NOMO-1 (cell line): ENCODE measurements at regions not wholly inside any gene's neighbourhood (a gene's known extent, or its start where the extent isn't known, plus 50 kb on each side); places are given as distances from the start of the nearest gene placed in this dataset.

Experiments used
- DNase-seq, 2 experiments: peaks; one replicate each; lab custom pipeline; 2025; ENCODE audit not compliant: unreplicated experiment in 2 of 2; lab: John Stamatoyannopoulos, UW

DNA sequence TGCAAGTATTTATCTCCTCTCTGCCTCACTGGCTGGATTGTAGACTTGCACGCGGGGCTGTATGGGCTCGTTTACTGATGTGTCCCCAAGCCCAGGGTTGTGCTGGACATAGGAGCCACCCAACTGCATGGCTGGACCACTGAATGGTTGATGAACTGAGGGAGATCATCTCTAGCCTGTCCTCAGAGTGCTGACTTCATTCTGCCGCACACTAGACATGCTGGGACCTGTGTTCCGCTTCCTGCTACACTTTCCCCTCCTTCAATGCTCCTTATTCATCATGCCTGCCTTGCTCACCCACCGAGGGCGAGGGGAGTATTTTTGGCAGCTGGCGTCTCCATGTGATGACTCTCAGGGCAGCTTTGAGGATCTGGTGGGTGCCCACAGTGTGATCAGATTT lies 440.2 kb downstream of the GLRX3 start:
- no peak for DNase-seq

DNA sequence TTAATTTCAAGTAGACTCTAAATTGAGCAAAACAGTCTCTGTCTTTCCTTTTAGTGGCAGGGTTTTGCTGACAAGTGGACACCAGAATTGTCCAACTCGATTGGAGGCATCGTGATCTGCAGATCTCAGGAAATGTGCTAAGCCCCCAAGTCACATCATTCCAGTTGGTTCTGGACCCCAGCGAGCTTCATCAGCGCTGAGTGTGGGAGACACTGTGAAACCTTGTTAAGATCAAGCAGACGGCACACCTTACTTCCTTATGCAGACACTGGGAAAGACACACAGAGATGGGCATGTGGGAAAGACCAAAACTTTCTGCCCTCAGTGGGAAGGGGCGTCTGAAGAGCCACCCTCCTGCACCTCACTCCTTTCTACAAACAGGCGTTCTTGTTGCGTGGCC lies 440.8 kb downstream of the GLRX3 start:
- DNase-seq, result no peak

DNA sequence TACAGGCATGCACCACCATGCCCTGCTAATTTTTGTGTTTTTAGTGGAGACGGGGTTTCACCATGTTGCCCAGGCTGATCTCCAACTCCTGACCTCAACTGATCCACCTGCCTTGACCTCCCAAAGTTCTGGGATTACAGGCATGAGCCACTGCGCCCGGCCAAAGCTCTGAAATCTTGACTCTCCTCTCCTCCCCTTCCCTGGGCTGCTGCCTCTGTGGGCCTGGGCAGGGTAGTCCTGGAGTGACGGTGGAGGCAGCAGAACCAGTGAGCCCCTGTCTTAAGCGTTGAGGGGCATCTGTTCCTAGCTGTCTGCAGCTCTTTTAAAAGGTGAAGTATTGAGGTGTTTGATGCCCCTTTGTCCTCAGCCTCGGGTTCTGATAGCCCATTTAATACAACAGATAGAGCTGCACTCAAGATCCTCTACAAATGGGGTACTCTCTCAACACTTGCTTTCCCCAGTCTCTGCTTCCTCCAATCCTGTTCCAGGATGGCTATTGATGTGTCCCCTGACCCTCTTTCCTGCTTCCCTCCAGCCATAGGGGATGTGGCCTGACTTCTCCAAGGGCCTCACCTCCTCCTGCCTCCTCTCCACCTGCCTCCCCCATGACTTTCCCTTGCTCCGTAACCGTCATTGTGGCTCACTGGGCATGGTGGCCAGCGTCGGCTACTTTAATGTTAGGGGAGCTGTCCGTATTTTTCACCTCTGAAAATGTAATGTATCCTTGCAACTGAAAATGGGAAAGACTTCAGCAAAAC lies 442.5 kb downstream of the GLRX3 start:
- no peak for DNase-seq

DNA sequence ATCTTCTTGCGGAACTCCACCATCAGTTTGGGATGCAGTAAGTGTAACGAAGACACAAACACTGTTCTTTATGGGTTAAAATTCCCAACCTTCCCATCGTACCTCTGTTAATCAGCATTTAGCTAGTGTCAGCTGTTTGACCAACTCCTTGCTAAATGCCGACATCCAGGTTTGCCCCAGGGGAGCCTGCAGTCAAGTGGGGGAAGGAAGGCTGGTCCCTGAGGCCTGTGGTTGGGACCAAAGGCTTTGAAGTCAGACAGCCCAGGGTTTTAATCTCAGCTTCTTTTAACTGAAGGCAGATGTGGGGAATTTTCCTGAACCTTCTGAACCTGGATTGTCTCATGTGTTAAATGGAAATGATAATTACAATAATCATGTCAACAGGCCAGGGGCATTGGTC lies 443.7 kb downstream of the GLRX3 start:
- DNase-seq, result no peak

DNA sequence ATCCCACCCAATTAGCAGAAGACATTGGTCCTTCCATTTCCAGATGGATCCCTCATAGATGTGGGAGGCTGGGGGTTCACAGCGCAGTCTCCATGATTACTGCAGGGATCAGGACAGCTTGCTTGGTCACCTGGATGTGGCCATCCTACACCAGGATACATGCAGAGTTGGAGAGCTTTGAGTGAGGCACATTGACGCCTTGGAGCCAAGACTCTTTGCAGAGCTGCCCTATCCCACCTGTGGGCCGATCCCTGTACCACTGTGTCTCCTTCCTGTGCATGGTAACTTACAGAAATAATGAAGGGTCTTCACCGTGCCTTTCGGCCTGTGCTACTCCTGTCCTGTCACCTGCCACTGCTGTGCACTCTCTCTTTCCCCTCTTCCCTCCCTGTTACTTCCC lies 444.8 kb downstream of the GLRX3 start:
- DNase-seq, result no peak

DNA sequence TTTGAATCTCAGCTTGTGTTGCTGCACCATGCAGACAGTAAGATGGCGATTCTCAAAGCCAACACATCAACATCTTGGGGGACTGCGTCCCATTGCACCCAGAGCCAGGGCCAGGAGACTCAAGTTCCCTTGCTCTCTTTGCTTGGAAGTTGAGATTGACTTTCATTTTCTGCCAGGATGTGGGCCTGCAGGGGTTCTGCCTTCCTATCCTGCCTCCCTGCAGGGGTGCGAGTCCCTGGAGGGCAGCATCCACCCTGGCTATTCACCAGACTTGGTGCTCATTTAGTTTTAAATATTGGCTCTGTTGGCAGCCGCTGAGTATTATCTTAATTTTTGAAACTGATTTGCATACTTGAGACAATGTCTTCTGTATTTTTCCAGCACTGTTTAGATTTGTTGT lies 451.5 kb downstream of the GLRX3 start:
- no peak for DNase-seq

DNA sequence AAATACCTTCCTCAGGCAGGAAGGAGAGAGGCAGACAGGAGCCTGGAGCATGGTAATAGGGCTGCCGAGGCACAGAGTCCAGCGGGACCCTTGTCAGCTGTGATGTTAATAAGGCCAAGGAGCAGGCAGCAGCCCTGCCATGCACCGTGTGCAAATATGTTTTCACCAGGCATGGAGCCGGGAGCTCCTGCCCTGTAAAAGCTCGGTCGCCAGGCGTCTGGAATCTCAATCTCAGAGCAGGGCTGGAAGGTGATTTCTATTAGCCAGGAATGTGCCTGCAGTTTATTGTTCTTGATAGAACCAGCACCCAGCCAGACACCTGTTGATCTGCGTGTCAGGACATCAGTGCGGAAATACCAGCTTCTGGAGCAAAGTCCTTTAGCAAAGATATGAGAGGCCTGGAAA lies 469.8 kb downstream of the GLRX3 start:
- DNase-seq, result no peak

DNA sequence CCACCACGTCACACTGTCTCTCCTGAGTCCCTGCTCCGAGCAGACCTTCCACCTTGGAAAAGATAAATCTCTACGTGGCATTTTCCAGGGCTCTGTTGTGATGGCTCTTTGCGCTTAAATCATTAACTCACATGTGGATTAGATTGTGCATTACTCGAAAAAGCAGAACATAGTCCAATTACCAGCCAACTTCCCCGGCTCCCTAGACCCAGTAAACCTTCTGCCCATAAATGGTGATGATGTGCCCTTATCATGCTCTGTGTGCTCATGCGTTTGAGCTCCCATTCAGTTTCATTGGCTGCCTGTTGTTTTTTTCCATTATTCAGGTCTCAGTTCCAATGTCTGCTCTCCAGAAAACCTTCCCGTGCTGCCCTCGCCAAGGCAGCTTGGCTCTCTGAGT lies 471.2 kb downstream of the GLRX3 start:
- DNase-seq, result no peak

DNA sequence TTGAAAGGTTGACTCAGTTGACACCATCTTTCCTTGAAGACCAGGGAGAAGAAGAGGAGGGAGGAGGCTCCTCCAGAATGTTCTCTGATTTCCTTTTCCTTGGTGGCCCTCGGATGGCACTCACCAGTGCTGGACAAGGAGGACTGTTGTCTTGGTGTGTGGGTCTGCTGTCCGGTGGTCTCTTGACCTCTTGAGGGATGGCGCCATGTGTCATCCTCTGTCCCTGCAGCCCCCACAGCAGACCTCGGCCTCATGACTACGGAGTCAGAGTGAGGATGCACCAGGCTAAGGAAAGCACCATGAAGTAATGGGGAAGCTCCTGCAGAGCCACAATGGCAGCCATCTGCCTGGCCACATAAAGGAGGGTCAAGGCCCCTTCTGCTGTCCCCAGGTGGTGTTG lies 475.0 kb downstream of the GLRX3 start:
- DNase-seq, result no peak

DNA sequence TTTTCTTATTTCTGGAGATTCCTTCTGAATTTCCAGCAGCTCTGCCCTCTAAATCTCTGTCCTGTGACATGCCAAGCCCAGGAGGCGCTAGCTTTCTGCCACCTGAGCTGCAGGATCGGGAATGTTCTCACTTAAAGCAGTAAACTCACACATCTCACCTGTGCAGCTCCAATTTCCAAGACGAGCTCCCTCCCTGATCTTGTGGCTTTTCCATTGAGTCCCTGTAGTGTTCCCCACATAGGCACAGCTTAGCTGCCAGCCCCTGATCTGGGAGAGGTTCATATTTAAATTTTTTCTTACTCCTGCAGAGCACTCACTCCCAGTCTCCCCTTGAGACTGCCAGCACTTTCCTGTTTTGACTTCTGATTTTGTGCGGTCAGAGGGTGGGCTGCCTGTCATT lies 479.3 kb downstream of the GLRX3 start:
- DNase-seq, result no peak

DNA sequence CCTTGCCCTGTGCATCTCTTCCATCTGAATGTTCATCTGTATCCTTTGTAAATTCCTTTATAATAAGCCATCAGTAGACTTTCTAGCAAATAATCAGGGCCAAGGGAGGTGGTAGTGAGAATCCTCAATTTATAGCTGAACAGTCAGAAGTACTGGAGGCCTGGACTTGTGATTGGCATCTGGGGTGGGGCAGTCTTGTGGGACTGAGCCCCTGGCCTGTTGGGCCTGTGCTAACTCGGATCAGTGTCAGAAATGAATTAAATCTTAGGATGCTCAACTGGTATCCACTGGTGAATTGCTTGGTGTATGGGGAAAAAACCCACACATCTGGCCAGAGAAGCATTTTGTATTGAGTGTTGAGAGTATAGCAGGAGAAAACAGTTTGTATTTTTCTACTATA lies 481.8 kb downstream of the GLRX3 start:
- DNase-seq, result no peak

DNA sequence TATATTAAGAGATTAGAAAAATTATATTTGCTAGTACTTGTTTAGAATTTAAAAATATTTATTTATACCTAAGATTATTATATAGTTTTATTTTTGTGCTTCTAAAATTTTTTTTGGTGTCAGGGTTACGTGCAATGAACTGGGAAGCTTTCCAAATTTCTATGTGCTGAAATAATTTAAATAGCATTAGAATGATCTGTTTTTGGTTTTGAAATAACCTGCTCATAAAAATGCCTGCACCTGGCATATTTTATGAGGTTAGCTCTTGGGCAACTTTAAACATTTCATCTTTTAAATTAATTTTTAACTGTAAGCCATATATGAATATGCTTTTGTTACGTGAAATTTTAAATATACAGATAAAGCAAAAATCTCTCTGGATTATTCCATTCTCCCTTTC lies 482.5 kb downstream of the GLRX3 start:
- DNase-seq, result no peak

DNA sequence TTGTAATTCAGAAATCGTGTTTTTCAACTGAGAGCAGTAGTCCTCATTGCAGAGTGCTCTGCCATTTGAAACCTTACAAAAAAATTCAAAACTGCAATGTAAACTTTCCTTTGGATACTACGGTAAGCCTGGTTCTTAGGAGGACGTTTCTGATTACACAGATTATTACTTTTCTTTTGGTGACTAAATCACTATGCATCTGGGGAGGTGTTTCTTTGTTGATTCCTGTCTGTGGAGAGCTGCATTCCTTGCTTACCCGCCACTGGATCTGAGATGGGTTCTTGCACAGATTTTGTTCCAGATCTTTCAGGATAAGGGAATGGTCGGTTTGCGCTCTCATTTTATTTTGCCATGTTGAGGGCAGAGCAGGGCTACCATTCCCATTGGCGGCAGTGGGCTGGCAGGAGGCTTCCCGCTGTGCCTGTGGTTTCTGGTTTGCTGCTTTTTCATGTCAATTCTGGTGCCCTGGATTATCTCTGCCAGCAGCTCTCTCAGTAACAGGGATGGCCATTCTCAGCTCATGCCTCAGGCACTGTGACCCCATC lies 485.1 kb downstream of the GLRX3 start:
- no peak for DNase-seq

DNA sequence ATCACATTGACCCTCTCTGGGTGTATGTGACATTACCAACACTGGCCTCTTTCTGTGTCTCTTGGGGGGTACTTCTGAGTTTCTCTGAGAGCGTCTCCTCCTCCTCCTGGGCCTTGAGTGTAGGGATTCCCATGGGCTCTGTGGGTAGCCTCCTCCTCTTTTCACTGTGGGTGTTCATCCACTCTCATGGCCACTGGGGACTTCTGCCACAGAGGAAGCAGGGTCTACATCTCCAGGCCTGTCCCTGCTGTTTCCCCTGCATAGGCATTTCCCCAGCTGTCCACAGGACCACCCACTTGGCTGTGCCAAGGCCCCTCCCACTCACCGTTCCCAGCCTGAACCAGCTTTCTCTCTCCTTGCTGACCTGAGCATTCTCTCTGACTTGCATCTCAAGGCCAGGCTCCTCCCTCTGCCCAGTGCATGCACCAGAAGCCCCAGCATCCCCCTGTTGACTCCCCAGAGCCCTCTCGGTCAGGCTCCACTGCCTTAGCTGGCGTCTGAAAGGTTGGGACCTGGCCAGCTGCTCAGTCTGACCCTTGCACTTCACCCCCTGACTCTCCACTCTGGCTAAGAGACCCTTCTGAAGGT lies 487.6 kb downstream of the GLRX3 start:
- no peak for DNase-seq

DNA sequence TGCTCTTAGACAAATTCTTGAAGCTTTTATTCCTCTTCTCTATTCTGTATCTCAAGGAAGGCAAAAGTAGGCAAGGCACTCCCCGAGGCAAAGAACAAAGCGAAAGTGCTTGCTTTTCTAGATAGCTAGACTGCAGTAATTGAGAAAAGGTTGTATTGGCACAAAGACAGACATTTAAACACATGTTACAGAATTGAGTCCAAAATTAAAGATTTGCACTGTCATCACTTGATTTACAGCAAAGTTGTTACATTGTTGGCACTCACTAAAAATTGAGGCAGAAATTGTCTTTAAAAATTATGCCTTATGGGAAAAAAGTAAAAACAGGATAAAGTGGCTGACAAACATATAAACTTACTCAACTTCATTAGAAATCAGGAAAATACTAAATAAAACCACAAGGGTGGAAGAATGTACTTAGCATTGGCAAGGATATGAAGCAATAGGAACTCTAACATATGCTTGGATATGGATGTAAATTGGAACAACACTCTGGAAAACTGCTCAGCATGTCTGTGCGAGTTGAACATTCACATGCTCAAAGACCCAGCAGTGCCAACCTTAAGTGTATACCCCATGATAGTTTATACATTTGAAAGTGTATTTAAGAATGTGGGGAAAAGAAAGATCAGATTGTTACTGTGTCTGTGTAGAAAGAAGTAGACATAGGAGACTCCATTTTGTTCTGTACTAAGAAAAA lies 491.3 kb downstream of the GLRX3 start:
- no peak for DNase-seq

DNA sequence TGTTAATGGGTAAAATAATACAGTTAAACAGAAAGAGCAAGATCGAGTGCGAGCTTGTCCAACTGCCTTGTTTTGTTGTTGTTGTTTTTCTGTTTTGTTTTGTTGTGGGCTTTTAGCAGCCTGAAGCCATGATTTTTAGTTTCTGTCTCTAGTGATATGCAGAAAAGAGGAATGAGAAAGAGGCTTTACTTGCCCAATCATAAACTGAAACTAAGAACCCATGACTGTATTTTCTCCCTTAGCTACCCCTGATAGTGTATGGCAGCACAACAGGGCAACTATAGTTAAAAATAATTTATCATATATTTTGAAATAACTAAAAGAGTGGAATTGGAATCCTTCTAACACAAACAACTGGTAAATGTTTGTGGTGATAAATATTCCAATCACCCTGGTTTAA lies 493.9 kb downstream of the GLRX3 start:
- peak; percentile 23 to 38 for DNase-seq

DNA sequence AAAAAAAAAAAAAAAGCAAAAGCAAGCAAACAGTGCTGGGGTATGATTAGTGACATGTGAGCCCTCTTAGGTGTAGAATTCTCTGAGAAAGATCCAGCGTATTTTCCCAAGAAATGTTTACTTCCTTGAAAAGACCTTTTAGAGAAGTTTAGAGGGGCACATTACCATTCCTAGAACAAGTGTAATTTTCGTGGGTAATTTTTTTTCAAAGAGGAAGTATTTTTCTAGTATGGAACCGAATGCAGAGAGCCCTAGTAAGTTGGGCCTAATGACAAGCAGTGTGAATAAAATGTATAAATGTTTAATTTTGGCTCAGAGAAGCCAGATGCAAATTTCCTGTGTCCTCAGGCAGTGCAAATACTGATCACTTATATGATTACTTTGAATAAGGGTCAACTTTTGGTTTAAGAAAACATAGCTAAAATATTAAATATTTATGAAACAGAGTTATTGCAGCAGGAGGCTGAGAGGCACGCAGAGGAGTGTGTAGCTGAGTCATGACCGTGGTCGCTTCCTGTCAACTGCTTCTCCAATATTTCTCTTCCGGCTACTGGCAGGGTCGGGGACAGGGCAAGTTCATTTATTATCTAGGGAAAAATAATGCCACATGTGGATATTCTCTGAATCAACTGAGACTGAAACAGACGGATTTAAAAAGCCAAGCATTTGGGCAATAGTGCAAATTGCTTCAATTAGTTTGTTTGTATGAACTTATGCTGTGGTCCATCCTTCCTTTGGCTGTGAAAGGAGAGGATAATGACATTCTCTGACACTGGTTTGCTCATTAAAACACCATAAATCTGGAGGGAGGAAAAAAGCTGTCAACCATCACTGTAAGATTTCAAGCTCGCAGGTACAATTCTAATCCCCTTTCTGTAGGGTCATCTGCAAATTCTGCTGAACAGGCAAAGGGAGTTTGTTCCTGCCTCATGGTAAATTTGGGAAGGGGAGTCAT lies 495.2 kb downstream of the GLRX3 start:
- peak; percentile 57 to 87 for DNase-seq

DNA sequence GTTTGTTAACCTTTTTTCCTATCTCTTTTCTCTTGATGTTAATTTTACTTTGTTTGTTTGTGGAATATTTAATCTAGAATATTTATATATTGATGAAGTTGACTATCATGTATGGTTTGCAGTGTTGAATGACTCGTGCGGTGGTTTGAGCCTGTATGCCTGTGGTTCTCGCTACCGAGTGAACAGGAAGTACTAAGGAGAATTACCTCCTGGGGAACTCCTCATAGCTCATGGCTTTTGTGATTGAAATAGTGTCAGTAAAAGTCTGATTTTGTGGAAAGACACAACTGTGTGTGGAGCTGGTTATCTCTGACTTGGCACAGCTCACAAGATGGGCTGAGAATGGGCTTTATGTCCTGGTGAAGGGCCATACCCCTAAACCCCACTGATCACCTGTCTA lies 498.6 kb downstream of the GLRX3 start:
- DNase-seq, result peak in 1 of 2 experiments; percentile 7

DNA sequence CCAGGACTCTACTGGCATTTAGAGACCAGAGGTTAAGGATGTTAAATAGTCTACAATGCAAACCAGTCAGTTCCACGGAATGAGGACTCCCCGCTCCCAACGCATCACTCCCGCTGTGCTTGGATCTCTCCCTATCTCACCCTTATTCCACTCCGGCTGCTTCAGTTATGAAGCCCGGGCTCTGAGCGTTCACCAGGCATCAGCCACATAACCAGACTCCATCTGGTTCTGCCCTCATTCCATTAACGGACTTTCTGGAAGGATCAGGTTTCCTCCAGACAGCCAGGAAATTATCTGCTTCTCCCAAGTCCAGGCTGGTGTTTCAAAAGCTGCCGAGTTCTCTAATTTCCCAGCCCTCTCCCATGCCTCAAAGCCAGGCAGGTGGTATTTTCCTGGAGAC lies 499.3 kb downstream of the GLRX3 start:
- no peak for DNase-seq

DNA sequence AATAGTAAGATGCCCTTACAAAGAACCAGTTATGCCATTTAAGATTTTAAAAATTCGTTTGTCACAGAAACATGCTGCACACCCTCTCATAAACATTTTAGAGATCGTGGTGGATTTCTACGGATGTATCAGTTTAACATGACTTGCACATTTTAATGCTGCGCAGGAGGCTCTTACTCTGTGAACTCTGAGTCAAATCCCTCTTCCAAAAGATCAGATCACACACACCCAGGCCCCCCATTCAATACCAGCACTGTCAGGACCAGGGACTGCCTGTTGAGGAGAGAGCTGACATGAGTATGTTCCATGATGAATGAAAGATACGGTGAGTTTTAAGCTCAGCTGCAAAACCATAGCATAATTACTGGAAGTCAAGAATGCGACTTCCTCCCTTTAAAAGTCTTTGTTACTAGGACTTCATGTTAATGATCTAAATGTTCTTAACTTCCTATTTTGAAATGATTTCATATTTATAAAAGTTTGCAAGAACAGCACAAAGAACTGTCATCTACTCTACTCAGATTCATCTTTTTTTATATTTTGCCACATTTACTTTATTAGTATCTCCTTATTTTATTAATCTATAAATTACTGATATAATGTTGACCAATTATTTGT lies 500.2 kb downstream of the GLRX3 start:
- DNase-seq, result peak; percentile 17 to 51
